NCI-H1417 treated with DMSO at 0.1 percent for 48 hours (cell line): ENCODE measurements at regions not wholly inside any gene's neighbourhood (a gene's known extent, or its start where the extent isn't known, plus 50 kb on each side); places are given as distances from the start of the nearest gene placed in this dataset.
"Not testable (repeated sequence)": the region's sequence is repeated elsewhere in the genome, so short reads cannot be mapped to it uniquely, and the experiment has no call there.

ENCODE experiments used
- DNase-seq: peaks from one replicate; lab custom pipeline; 2025; lab: John Stamatoyannopoulos, UW

DNA sequence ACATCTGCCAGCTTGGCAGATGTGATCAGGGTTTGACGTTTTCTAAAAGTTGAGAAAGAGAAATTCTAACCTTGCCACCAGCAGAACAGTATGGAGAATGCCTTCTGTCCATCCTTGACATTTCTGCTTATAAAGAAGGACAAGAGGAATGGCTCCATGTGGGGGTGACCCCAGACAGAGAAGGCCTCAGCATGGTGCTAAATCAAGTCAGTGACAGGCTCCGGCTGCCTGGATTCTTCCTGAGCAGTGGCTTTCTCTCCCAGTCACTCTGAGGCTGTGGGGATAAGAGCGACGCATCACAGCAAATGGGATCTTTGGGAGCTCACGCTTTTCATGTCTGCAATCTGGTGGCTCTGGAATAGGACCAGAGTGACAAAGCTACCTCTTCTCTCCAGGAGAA, 640.2 kb upstream of the CAMK1G start:
- DNase-seq: no peak

- no peak for DNase-seq
These were observed 638.5 kb upstream of the CAMK1G start for GRCh38 chr1:208944981-208945451.

DNA sequence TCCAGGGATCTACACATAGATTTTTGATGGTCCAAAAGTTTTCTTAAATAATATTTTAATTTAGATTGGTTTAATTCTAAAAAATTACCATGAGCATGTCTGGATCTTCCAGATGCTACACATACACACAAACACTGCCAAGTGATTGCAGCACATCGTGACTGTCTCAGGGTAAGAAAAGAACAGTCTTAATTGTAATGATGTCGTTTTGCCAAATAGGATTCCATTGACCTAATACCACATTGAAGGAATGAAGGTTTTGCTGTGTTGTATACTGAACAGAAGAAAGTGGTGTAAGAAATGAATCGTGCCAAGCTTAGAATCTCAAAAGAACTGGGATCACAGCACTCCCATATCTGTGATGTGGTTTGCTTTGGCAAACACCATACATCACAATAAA, 633.3 kb upstream of the CAMK1G start:
- DNase-seq: no peak

DNA sequence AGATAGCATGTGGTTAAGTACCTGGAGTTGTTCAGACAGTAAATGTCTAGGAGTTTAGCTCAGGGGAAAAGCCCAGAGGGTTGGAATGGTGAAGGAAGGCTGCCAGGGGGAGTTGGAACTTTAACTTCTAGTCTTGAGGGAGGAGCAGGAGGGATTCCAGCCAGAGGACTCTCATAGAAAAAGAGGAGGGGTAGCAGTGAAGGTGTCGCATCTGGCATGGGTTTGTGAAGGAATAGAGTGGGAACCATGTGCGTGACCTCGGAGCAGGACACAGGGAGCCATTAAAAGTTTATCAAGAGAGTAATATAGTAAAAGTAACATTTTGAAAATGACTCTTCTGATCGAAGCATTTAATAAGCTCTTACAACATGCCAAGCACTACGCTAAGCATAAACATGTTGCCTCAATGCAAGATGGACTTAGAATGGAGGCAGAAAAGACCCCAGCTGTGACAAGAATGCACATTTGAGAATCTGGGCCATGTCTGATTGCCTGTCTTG, 632.4 kb upstream of the CAMK1G start:
- DNase-seq: no peak

GRCh38 chr1:208951908-208952307, 631.6 kb upstream of the CAMK1G start:
- DNase-seq: no peak

DNA sequence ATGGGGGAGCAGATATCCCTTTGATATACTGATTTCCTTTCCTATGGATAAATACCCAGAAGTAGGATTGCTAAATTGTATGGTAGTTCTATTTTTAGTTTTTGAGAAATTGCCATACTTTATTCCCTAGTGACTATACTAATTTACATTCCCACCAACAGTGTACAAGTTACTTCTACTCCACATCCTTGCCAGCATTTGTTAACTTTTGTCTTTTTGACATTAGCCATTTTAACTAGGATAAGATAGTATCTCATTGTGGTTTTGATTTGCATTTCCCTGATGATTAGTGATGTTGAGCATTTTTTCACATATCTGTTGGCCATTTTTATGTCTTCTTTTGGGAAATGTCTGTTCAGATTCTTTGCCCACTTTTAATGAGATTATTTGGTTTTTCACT, 620.6 kb upstream of the CAMK1G start:
- no peak for DNase-seq

DNA sequence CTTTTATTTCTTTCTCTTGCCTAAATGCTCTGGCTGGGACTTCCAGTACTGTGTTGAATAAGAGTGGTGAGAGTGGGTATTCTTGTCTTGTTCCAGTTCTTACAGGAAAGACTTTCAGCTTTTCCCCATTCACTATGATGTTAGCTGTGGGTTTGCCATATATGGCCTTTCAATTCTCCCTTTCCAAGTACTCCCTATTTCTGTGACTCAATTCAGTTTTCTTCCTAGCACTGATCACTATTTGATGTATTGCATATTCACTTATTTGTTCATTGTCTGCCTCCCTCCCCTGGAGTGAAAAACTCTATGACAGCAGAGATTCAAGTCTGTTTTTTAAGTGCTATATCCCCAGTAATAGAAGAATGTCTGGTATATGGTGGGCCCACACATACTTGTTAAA, 618.2 kb upstream of the CAMK1G start:
- DNase-seq: no peak

- DNase-seq: no peak
These were observed 616.2 kb upstream of the CAMK1G start for GRCh38 chr1:208967334-208967733.

- no peak for DNase-seq
These were observed 608.8 kb upstream of the CAMK1G start for GRCh38 chr1:208974717-208975116.

- DNase-seq: no peak
These were observed 608.1 kb upstream of the CAMK1G start for GRCh38 chr1:208975456-208975855.

- no peak for DNase-seq
These were observed 606.5 kb upstream of the CAMK1G start for GRCh38 chr1:208977012-208977411.

- DNase-seq: no peak
These were observed 605.8 kb upstream of the CAMK1G start for GRCh38 chr1:208977638-208978256.

GRCh38 chr1:208979776-208980175, 603.7 kb upstream of the CAMK1G start:
- no peak for DNase-seq

DNA sequence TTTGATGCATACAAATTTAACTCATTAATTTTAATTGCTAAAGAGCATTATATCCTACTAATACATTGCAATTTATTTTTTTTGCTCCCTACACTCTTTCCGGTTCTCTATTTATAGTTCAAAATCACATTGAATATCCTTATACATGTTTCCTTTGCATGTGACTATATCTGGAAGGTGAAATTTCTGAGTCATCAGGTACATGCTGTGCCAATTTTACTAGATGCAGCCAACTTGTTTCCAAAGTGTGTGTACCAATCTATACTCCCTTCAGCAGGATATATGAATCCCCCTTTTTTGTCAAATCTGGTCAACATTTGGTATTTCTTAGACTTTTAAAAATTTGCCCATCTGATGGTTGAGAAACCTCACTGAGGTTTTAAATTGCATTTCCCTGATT, 602.9 kb upstream of the CAMK1G start:
- no peak for DNase-seq

GRCh38 chr1:208985231-208985630, 598.3 kb upstream of the CAMK1G start:
- DNase-seq: no peak

DNA sequence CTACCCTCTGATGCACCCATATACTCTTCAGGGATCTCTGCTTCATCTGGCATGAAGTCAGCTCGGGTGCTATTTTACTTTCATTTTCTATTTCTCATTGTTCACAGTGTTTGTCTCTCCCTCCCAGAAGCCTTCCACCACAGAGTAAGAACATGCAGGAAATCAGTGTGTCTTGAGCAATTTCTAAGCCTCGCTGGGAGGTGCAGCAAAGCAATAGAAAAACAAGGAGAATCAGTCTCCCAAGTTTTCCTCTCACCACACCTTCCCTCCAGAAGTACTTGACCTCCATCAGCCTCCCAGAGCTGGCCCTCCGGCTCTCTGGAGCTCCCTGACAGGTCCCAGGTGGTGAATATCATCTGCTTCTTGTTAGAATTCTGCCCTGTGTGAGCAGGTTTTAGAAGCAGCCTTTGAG, 594.7 kb upstream of the CAMK1G start:
- no peak for DNase-seq

GRCh38 chr1:208990456-208990855, 593.1 kb upstream of the CAMK1G start:
- no peak for DNase-seq

- DNase-seq: not testable (repeated sequence)
These were observed 586.5 kb upstream of the CAMK1G start for GRCh38 chr1:208997053-208997452.

- DNase-seq: no peak
These were observed 585.7 kb upstream of the CAMK1G start for GRCh38 chr1:208997726-208998312.

GRCh38 chr1:209008586-209008985, 574.9 kb upstream of the CAMK1G start:
- DNase-seq: no peak

- no peak for DNase-seq
These were observed 572.9 kb upstream of the CAMK1G start for GRCh38 chr1:209010475-209011230.

DNA sequence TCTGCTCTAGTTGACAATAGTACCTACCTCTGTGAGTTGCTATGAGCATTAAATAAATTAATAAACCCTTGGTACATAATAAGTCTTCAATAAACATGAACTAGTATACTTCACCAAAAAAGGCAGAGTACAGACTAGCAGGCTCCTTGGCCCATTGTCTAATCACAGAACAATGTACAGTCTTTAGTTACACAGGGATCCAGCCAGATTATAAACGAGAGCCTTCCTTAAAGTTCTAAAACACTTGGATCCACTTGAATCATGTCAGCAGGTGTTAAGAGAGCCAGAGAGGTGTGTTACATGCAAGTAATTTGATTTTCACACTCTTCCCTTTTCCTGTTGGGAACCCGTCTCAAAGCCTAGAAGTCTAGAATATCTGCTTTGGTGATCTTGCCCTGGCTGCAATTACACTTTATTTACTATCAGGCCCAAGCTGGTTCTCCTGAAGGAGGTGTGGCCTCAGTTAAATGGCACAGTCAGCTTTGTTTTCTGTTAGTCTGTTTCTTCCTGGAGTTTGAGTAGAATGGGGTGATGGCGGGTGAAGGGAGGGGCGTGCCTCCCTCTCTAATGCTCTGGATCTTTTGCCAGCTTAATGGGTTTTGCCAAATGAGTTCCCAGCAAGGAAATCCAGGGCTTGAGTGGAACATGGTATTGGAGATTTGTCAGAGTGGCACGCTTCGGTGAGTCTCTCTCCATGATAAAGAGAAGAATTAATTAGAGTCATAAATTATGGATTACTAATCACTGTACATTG, 570.9 kb upstream of the CAMK1G start:
- no peak for DNase-seq
